DMS53 (cell line): ENCODE measurements at regions not wholly inside any gene's neighbourhood (a gene's known extent, or its start where the extent isn't known, plus 50 kb on each side); places are given as distances from the start of the nearest gene placed in this dataset.

Source experiments
- DNase-seq: peaks from one replicate; lab custom pipeline; 2025; lab: John Stamatoyannopoulos, UW

GRCh38 chr2:163265562-163265961 is 427.0 kb upstream of the KCNH7 start:
- DNase-seq, result no peak

DNA sequence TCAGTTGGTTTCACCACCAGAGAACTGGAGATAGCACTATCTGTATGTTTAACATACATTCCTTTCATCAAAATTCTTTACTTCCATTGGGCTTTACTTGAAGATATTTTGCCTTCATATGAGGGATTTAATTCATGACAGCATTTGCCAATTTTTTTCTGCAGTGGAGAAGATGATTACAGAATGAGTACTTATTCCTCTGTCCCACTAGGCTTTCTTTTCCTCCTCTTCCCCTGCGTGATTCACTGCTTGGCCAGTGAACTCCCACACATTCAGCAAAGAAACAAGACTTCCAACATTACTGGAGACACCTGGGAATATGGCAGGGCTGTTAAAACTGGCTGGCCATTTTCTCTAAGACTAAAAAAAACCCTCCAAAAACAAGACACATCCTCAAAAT is 425.8 kb upstream of the KCNH7 start:
- DNase-seq, result no peak

DNA sequence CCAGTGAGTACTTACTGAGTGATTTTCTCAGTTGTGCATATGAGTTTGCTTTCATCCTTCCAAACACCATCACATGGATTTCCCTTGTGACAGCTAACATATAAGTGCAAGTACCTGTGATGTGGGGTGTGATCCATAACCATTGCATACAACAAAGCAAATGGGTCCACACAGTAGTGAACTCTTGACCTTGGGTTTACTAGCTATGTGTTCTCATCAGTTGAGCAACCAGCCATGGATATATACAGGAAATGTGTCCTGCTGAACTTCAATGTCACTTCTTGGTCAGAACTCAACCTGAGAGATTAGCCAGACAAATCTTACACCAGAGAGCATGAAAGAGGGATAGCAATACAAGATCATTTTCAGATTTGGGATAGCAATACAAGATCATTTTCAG is 420.9 kb upstream of the KCNH7 start:
- no peak for DNase-seq

DNA sequence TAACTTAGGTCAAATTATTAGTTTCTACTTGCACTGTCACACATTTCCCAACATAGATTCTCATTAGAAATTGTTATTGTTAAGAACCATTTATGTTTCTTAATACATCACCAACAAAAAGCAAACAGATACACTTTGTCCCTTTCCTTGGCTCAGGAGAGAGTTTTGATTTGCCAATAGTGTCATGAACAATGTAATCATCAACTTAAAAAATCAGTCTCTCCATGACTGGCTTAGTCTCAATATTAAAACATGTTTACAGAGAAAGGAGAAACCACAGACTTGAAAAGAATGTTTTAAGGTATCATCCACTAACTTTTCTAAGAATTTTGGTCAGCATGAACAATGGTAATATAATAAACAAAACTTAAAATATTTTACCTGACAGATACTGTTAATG is 416.5 kb upstream of the KCNH7 start:
- DNase-seq, result no peak

GRCh38 chr2:163253621-163254285 is 415.2 kb upstream of the KCNH7 start:
- DNase-seq, result no peak

DNA sequence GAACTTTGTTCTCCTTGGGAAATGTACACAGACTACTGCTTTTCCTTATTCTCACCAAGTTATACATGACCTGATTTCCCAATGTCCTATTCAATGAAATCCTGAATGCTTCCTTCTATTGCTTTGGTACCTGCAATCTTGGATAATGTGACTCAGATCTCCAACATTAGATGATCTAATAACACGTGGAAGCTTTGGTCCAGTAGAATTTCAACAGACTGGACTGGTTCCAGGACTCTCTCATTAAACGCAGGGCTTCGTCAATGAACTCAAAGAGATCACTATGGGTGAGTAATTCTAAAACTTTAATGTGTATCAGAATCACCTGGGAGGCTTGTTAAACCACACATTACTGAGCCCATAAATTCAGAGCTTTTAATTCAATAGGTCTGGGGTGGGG is 413.6 kb upstream of the KCNH7 start:
- DNase-seq, result no peak

DNA sequence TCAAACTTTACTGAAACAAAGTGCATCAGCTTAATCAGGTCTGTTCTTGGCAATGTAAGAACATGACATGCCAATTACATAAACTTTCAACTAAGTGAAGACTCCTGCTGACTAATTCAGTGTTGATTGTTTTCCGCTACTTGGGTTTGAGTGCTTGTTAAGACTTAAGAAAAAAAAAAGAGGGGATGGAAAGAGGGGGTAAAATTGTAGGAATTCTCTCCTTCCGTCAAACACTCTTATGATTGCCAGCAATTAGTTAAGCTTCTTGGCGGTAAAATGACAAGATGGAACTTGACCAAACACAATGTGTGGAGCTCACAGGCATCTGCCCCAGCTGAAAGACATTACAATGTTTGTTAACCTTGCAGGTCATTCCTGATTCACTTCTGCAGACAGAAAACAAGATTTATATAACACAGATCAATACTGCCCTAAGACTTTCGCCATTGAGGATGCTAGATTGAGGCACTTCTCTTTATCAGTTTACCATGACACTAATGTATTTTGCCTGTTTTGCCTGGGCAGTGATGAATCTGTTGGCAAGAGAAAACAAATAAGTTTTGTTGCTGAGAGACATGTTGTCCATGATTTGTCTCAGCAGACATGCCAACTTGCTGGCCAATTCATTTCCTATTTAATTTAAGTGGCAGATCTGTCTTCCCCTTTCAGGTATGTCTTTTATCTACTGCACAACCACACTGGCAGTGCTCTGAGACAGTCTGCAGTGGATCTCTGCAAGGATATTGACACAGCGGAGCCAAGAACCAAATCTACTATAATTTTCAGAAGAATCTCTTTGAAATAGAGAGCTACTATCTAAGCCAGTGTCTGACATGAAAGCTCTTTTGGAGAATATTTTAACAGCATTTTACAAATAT is 410.0 kb upstream of the KCNH7 start:
- DNase-seq, result no peak

GRCh38 chr2:163247847-163248220 is 409.3 kb upstream of the KCNH7 start:
- DNase-seq, result no peak

DNA sequence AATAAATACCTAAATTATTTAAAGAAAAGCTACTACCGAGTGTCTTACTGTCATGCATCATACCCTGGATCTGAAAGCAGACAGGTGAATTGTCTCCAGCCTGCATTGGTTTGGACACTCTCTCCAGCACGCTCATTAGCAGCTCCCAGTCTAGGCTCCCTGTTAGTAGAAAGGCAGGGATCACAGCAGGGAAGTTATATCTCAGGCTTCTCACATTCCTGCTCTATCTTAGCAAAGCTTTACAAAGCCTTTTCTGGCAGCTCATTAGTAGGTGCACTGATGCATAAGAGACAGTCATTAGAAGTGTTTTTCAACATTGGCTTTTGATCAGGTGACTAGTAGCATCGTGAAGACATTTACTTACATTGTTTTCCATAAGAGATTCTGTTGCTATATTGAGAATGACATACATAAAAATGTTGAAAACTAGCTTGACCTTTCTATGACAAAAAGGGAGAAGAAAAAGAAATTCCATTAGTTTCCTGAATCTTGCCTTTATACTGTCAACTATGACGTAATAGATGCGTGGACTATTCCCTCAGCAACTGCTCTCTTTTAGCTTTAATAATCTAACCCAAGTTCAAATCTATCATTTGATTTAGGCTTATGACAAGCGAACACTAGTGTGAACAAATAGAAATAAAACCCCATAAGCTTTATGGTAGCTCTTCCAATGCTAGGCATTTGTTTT is 408.7 kb upstream of the KCNH7 start:
- DNase-seq, result no peak

DNA sequence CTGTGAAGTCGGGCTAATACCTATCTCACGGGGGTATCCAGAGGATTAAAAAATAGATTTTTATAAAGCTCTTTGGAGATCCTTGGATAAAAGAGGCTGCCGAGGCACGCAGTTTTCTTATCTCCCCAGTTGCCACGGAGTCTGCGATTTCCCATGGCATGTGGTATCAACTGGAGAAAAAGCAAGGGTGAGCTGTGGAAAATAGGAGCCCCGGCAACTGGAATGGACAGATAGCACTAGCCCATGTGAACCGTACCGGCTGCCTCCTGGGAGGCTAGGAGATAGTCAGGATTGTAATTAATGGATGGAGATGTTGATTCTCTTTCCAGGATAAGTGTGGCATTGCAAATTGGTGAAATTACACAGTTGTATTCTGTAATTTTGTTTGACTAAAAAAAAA is 407.6 kb upstream of the KCNH7 start:
- no peak for DNase-seq

DNA sequence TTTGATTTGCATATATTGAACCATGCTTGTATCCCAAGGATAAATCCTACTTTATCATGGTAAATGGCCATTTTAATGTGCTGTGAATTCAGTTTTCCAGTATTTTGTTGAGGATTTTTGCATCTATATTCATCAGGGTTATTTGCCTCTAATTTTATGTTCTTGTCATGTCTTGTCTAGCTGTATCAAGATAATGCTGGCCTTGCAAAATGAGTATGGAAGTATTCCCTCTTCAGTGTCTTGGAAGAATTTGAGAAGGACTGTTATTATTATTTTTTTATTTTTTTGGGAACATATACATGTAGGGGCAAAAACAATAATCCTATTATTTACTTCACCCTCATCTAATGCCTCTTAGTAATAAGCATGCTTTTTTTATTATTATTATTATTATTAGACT is 398.0 kb upstream of the KCNH7 start:
- DNase-seq, result no peak

DNA sequence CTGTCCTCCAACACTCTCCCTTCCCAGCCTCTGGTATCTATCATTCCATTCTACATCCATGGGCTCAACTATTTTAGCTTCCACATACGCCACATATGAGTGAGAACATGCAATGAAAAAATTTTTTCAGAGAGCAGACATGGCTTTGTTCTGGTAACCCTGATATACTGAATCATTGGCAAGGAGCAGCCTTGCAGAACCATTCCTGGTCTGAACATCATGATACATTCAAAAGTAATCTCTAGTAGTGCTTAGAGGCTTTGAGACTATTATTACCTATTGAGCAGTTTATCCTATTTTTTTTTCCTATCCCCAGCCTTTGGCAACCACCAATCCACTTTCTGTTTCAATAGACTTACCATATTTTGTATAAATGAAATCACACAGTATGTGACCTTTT is 393.1 kb upstream of the KCNH7 start:
- no peak for DNase-seq

GRCh38 chr2:163213661-163214081 is 375.1 kb upstream of the KCNH7 start:
- DNase-seq, result no peak

- DNase-seq, result peak; percentile 44
These were observed 371.9 kb upstream of the KCNH7 start for GRCh38 chr2:163210430-163210918.

DNA sequence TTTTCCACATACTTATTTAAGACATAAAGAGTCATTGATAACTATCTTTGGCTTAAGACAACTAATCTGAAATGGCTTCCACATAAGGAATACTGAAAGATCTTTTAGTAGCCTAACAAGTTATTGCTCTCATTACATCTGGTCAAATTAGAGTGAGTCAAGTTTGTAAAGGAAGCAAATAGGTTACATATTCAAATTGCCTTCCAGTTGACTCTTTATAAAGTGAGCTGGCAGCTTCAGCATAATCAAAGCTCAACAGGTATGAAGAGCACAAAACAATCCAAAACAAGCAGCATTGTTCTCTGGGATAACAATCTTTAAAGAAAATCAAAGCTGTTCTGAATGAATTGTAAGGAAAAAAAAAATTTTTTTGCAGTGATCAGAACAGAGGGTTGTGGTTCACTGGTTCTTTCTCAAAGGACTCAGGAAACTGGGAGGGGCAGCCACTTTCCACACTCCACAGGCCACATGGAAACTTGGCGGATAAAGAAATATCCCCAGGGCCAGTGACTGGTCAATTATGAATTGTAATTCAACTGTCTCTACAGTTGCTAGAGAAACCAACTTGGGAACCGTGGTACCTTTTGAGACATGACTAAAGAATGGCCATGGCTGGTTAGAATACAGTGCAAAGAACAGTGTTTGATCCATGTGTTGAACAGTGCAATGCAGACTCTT is 369.3 kb upstream of the KCNH7 start:
- DNase-seq, result no peak

- no peak for DNase-seq
These were observed 367.2 kb upstream of the KCNH7 start for GRCh38 chr2:163205589-163206254.

DNA sequence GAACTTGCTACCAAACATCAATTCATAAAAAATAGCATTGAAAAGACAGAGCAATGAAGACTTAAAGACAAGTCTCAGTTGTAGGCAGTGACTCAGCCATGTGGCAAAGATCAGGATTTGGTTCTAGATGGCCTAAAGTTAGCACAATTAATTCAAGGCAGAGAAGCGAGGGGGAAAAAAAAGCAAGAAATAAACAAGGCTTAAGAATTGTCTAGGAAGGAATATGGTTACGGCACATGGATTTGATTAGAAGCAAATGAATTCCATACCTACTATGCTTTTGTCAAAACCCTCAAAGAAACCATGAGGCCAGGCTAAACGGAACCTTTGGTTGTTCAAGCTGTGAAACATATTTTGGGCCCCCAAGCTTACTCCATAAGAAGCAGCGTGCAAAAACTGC is 362.2 kb upstream of the KCNH7 start:
- no peak for DNase-seq

DNA sequence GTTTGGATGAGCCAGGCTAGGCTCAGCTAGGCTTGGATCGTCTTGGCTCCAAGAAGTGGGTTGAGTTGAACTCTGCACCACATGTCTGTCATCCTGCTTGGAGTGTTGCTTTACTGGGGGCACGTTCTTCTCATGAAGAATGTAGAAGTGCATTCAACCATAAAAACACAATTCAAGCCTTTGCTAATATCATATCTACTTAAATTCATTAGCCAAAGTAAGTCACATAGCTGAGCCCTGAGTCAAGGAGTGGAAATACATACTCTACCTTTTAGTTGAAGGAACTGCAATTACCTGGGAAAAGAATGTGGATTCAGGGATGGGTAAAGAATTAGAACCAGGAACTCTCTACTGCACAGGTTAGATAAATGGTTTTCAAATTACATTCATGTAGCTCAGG is 360.4 kb upstream of the KCNH7 start:
- DNase-seq, result no peak

DNA sequence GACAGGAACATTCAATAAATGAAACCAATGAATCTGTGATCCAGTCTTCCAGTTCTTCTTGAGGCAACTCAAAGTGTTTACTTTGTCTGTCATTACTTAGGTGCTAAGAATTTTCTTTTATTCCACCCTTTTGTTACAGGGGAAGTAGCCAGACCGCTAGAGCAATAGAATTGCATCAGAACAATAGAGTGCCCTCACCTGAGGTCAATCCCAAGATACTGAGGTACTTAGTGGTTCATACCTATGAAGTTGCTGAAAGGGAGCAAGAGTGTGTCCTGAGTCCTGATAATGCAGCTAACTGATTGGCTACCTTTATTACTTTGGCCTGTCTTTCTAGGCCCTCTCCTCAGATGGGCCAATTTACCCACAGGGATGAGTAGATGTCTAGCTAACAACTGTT is 359.4 kb upstream of the KCNH7 start:
- peak; percentile 21 for DNase-seq

- peak; percentile 81 for DNase-seq
These were observed 352.8 kb upstream of the KCNH7 start for GRCh38 chr2:163191372-163191771.

DNA sequence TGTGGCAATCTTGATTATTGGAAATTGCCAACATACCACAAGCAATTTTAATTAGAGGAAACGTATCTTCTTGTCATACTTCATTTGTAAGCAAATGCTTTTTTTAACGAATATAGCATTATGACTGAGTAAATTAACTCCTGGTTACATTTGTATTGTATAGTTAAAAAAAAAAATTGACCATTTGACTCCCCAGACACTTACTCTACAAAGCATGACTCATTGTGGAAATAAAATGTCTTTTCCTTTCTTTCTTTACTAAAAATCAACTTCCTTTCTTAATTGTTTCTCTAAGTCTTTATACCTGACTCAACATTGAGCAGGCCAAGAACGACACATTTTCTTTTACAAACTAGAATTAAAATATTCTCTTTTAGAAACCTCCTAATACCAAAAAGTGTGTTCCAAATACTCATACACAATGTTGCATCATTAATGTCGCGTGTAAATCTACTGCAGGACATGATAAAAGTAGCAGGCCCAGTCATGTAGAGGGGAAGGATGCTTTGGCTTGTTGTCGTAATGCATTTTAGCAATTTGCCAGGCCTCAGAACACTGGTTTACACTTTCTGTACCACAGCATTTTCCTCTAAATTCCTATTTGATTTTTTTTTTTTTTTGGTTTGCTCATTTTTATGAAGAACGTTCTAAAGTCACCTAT is 349.6 kb upstream of the KCNH7 start:
- DNase-seq, result no peak
